Testis (tissue), 2 donors: ENCODE measurements at regions not wholly inside any gene's neighbourhood (a gene's known extent, or its start where the extent isn't known, plus 50 kb on each side); places are given as distances from the start of the nearest gene placed in this dataset.

Source experiments
- POLR2A ChIP-seq: fragments of 450-650 bp; IDR thresholded peaks from one replicate; pipeline ENCODE4 v1.6.1; 2017; ENCODE audit warnings: antibody characterized with exemption, mild to moderate bottlenecking, moderate library complexity
- TF ChIP-seq, protein P1 (sequence below), 3 experiments: fragments of 450-650 bp in 2 of 3; fragments of 200-600 bp in 1 of 3; sonication (generic) in 1 of 3; IDR thresholded peaks; one replicate each; pipeline ENCODE4 v1.5.1; 2016 to 2019; ENCODE audit warnings: antibody characterized with exemption in 3 of 3, mild to moderate bottlenecking in 2 of 3, moderate library complexity in 1 of 3

DNA sequence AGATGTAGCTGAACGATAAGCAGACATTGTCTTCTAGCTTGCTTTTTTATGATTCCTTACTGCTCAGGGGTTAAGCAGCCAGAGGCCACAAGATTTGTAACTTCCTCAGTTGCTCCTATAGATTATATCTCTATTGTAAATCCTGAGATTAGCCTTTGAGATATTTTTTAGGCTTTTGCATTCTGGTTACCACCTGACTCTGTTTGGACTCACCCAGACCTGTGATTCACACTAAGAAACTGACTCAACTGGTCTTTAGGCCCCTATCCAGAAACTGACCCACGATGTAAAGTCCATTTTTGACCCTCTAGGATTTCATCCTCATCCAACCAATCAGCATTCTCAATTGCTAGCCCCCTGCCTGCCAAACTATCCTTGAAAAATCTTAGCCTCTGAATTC, 194.4 kb downstream of the RASSF9 start:
- TF ChIP-seq, protein P1, sequence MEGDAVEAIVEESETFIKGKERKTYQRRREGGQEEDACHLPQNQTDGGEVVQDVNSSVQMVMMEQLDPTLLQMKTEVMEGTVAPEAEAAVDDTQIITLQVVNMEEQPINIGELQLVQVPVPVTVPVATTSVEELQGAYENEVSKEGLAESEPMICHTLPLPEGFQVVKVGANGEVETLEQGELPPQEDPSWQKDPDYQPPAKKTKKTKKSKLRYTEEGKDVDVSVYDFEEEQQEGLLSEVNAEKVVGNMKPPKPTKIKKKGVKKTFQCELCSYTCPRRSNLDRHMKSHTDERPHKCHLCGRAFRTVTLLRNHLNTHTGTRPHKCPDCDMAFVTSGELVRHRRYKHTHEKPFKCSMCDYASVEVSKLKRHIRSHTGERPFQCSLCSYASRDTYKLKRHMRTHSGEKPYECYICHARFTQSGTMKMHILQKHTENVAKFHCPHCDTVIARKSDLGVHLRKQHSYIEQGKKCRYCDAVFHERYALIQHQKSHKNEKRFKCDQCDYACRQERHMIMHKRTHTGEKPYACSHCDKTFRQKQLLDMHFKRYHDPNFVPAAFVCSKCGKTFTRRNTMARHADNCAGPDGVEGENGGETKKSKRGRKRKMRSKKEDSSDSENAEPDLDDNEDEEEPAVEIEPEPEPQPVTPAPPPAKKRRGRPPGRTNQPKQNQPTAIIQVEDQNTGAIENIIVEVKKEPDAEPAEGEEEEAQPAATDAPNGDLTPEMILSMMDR (IDR thresholded peaks at IDR 0.05), result no peak
- TF ChIP-seq POLR2A, result no peak
